HEK293 (cell line): ENCODE measurements at regions not wholly inside any gene's neighbourhood (a gene's known extent, or its start where the extent isn't known, plus 50 kb on each side); places are given as distances from the start of the nearest gene placed in this dataset.

Source experiments
- CTCF ChIA-PET: fragments of 350-600 bp; formaldehyde crosslinking; extraction: SDS; loops from one replicate; lab custom pipeline; 2021; ENCODE audit warnings: antibody characterized with exemption; lab: Yijun Ruan, JAX
- POLR2A ChIA-PET: fragments of 300-600 bp; formaldehyde crosslinking; extraction: SDS; loops from one replicate; lab custom pipeline; 2020; ENCODE audit warnings: antibody characterized with exemption, inconsistent platforms; lab: Yijun Ruan, JAX
- H3K27ac ChIP-seq: fragments of 200-500 bp; sonication (Bioruptor generic); 2 replicates; pipeline ENCODE4 v1.5.1; 2014; ENCODE audit warnings: low read depth, low read length, control low read depth, inconsistent platforms; ENCODE audit errors: extremely low read depth
- H3K36me3 ChIP-seq, 2 experiments: fragments of 200-500 bp in 1 of 2; sonication (Bioruptor generic) in 1 of 2; 1 replicate in 1 of 2; 2 replicates in 1 of 2; pipeline ENCODE4 v1.5.1; 2014 to 2017; ENCODE audit warnings: inconsistent platforms in 2 of 2, low read length in 2 of 2; ENCODE audit not compliant: control insufficient read depth in 2 of 2, insufficient read depth in 1 of 2
- H3K4me1 ChIP-seq: fragments of 200-500 bp; sonication (Bioruptor generic); 2 replicates; pipeline ENCODE4 v1.5.1; 2014; ENCODE audit warnings: mild to moderate bottlenecking, low read length, inconsistent platforms; ENCODE audit not compliant: control insufficient read depth, insufficient read depth
- H3K4me3 ChIP-seq: 2 replicates; pipeline ENCODE4 v1.5.1; 2011; ENCODE audit warnings: low read depth, mild to moderate bottlenecking, control low read depth, low read length, moderate library complexity
- H3K9me3 ChIP-seq: fragments of 200-500 bp; sonication (Bioruptor generic); 2 replicates; pipeline ENCODE4 v1.5.1; 2014; ENCODE audit warnings: low read depth, low read length, inconsistent platforms; ENCODE audit not compliant: control insufficient read depth, insufficient read depth
- BCL11A ChIP-seq: fragments of 450-650 bp; formaldehyde crosslinking; IDR thresholded peaks from 2 replicates; pipeline ENCODE4 v1.5.1; 2016; ENCODE audit warnings: low read depth, missing biosample characterization, missing genetic modification characterization
- BCL6B ChIP-seq: fragments of 450-650 bp; formaldehyde crosslinking; IDR thresholded peaks from 2 replicates; pipeline ENCODE4 v1.5.1; 2017; ENCODE audit warnings: missing biosample characterization, missing genetic modification characterization
- FEZF1 ChIP-seq: fragments of 450-650 bp; formaldehyde crosslinking; IDR thresholded peaks from 2 replicates; pipeline ENCODE4 v1.5.1; 2016; ENCODE audit warnings: missing biosample characterization, missing genetic modification characterization
- GFI1B ChIP-seq: fragments of 450-650 bp; formaldehyde crosslinking; IDR thresholded peaks from 2 replicates; pipeline ENCODE4 v1.5.1; 2016; ENCODE audit warnings: missing biosample characterization, missing genetic modification characterization
- INSM2 ChIP-seq: fragments of 450-650 bp; formaldehyde crosslinking; IDR thresholded peaks from 2 replicates; pipeline ENCODE4 v1.5.1; 2016; ENCODE audit warnings: missing biosample characterization, missing genetic modification characterization
- KLF1 ChIP-seq: fragments of 450-650 bp; formaldehyde crosslinking; IDR thresholded peaks from 2 replicates; pipeline ENCODE4 v1.5.1; 2016; ENCODE audit warnings: missing biosample characterization, missing genetic modification characterization
- PRDM1 ChIP-seq: fragments of 450-650 bp; formaldehyde crosslinking; IDR thresholded peaks from 2 replicates; pipeline ENCODE4; 2016; ENCODE audit warnings: missing biosample characterization, missing genetic modification characterization
- ZBTB11 ChIP-seq: fragments of 450-650 bp; formaldehyde crosslinking; conservative IDR thresholded peaks from 2 replicates; pipeline ENCODE4 v1.5.1; 2016; ENCODE audit warnings: low read depth, missing biosample characterization, missing genetic modification characterization
- ZBTB17 ChIP-seq: fragments of 450-650 bp; formaldehyde crosslinking; IDR thresholded peaks from 2 replicates; pipeline ENCODE4 v1.5.1; 2016; ENCODE audit warnings: missing biosample characterization, missing genetic modification characterization
- ZBTB26 ChIP-seq: fragments of 450-650 bp; formaldehyde crosslinking; optimal IDR thresholded peaks from 2 replicates; pipeline ENCODE3; 2016; ENCODE audit warnings: missing biosample characterization, mild to moderate bottlenecking, missing genetic modification characterization
- ZNF140 ChIP-seq: fragments of 450-650 bp; formaldehyde crosslinking; IDR thresholded peaks from 2 replicates; pipeline ENCODE4 v1.5.1; 2016; ENCODE audit warnings: missing biosample characterization, missing genetic modification characterization
- ZNF2 ChIP-seq: fragments of 450-650 bp; formaldehyde crosslinking; IDR thresholded peaks from 2 replicates; pipeline ENCODE4 v1.5.1; 2016; ENCODE audit warnings: missing biosample characterization, missing genetic modification characterization
- ZNF202 ChIP-seq: fragments of 450-650 bp; formaldehyde crosslinking; IDR thresholded peaks from 2 replicates; pipeline ENCODE4 v1.5.1; 2016; ENCODE audit warnings: missing biosample characterization, missing genetic modification characterization, borderline replicate concordance
- ZNF324 ChIP-seq: fragments of 450-650 bp; formaldehyde crosslinking; IDR thresholded peaks from 2 replicates; pipeline ENCODE4 v1.5.1; 2016; ENCODE audit warnings: missing biosample characterization, missing genetic modification characterization
- ZNF341 ChIP-seq: fragments of 450-650 bp; formaldehyde crosslinking; IDR thresholded peaks from 2 replicates; pipeline ENCODE4; 2016; ENCODE audit warnings: low read depth, missing biosample characterization, missing genetic modification characterization
- ZNF423 ChIP-seq: fragments of 450-650 bp; formaldehyde crosslinking; IDR thresholded peaks from 2 replicates; pipeline ENCODE4 v1.5.1; 2016; ENCODE audit warnings: missing biosample characterization, missing genetic modification characterization
- ZNF48 ChIP-seq: fragments of 450-650 bp; formaldehyde crosslinking; IDR thresholded peaks from 2 replicates; pipeline ENCODE4 v1.5.1; 2016; ENCODE audit warnings: missing biosample characterization, missing genetic modification characterization
- ZNF501 ChIP-seq: fragments of 450-650 bp; formaldehyde crosslinking; IDR thresholded peaks from 2 replicates; pipeline ENCODE4 v1.5.1; 2016; ENCODE audit warnings: missing biosample characterization, missing genetic modification characterization
- ZNF560 ChIP-seq: fragments of 450-650 bp; formaldehyde crosslinking; IDR thresholded peaks from 2 replicates; pipeline ENCODE4 v1.5.1; 2017; ENCODE audit warnings: missing biosample characterization, missing genetic modification characterization, borderline replicate concordance
- ZNF585B ChIP-seq: fragments of 450-650 bp; formaldehyde crosslinking; IDR thresholded peaks from 2 replicates; pipeline ENCODE4 v1.5.1; 2016; ENCODE audit warnings: missing biosample characterization, missing genetic modification characterization
- ZNF596 ChIP-seq: fragments of 450-650 bp; IDR thresholded peaks from 2 replicates; pipeline ENCODE4 v1.5.0; 2018; ENCODE audit warnings: missing biosample characterization, mild to moderate bottlenecking, missing genetic modification characterization, moderate library complexity
- ZNF623 ChIP-seq: fragments of 450-650 bp; formaldehyde crosslinking; IDR thresholded peaks from 2 replicates; pipeline ENCODE4 v1.5.1; 2016; ENCODE audit warnings: missing biosample characterization, missing genetic modification characterization
- ZNF639 ChIP-seq: fragments of 450-650 bp; formaldehyde crosslinking; IDR thresholded peaks from 2 replicates; pipeline ENCODE4 v1.5.1; 2016; ENCODE audit warnings: missing biosample characterization, missing genetic modification characterization
- ZNF654 ChIP-seq: fragments of 450-650 bp; formaldehyde crosslinking; IDR thresholded peaks from 2 replicates; pipeline ENCODE4 v1.5.1; 2016; ENCODE audit warnings: low read depth, missing biosample characterization, missing genetic modification characterization
- ZSCAN18 ChIP-seq: fragments of 450-650 bp; formaldehyde crosslinking; IDR thresholded peaks from 2 replicates; pipeline ENCODE4 v1.5.1; 2016; ENCODE audit warnings: missing biosample characterization, missing genetic modification characterization
- ZSCAN30 ChIP-seq: fragments of 450-650 bp; IDR thresholded peaks from 2 replicates; pipeline ENCODE4 v1.5.1; 2018; ENCODE audit warnings: missing biosample characterization, mild to moderate bottlenecking, missing genetic modification characterization, moderate library complexity

GRCh38 chr18:76153691-76154090 lies 341.4 kb downstream of the ZNF516 start (continued):
- TF ChIP-seq ZBTB11 = no peak
- no peak for TF ChIP-seq ZSCAN18
- TF ChIP-seq ZBTB26 = no peak
- no peak for TF ChIP-seq ZNF2
- TF ChIP-seq ZNF639 = no peak
- TF ChIP-seq KLF1 (tag by site-specific recombination) = no peak
- TF ChIP-seq ZNF341 = no peak
- TF ChIP-seq, all 188 proteins: peak for 0

- CTCF ChIA-PET = no interaction called here
- H3K4me3 ChIP-seq = no peak overlapping the region
- no peaks in the 10 kb centered on the region for H3K36me3 ChIP-seq
- H3K9me3 ChIP-seq = no peaks in the 10 kb centered on the region
- no peaks in the 10 kb centered on the region for H3K4me1 ChIP-seq
- no peak overlapping the region for H3K27ac ChIP-seq
- TF ChIP-seq INSM2 (tag by site-specific recombination) (no peak), BCL11A (tag by site-specific recombination) (no peak), ZNF202 (tag by site-specific recombination) (no peak), ZNF623 (no peak), ZNF560 (tag by site-specific recombination) (no peak), ZNF48 (tag by site-specific recombination) (no peak), ZBTB17 (tag by site-specific recombination) (no peak), GFI1B (tag by site-specific recombination) (no peak), ZNF596 (no peak), ZSCAN30 (tag by site-specific recombination) (no peak), ZNF423 (tag by site-specific recombination) (no peak), BCL6B (tag by site-specific recombination) (no peak), ZNF140 (tag by site-specific recombination) (no peak), PRDM1 (tag by site-specific recombination) (no peak), ZNF501 (no peak), ZNF585B (no peak), ZNF654 (tag by site-specific recombination) (no peak), ZNF324 (tag by site-specific recombination) (no peak), FEZF1 (tag by site-specific recombination) (no peak)
- POLR2A ChIA-PET = no interaction called here
Observed at GRCh38 chr18:76149734-76150133, 345.3 kb downstream of the ZNF516 start.
